DMS114 treated with DMSO at 0.1 percent for 48 hours (cell line): ENCODE measurements at regions not wholly inside any gene's neighbourhood (a gene's known extent, or its start where the extent isn't known, plus 50 kb on each side); places are given as distances from the start of the nearest gene placed in this dataset.

Source experiments
- DNase-seq: peaks from one replicate; lab custom pipeline; 2025; ENCODE audit not compliant: unreplicated experiment; lab: John Stamatoyannopoulos, UW

DNA sequence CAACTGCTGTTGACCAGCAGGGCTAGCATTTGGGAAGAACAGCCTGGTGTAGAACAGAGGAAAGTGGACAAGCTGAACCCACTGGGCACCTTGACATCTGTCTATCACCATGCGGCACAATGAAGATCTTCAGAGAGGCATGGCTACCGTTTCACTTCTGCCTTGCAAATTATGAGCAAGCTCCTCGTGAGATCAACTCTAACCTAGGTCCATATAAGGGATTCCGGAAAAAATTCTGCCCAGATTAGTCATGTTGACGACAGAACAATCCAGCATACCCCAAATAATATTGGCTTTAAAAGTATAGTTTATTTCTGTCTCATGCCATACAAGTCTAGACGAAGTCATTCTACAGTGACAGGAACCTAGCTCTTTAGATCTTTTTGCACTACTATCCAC is 91.6 kb upstream of the ATF7IP start:
- no peak for DNase-seq

DNA sequence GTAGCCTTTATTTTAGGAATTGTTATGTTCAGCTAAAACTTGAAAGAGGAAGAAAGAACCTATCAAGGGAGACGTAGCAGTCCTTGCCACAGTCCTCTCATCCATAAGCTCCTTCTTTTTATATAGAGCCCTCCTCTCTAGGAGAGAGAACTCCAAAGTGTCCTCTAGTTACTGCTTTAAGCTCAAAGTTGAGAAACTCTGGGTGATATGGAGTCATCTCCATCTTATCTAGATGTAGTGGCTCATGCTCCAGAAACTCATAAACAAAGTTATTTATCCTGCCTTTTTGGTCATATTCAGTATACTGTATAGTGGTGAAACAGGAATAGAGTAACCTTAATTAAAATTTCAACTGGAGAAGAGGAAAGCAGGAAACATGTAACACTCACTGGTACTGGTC is 90.4 kb upstream of the ATF7IP start:
- DNase-seq = no peak

DNA sequence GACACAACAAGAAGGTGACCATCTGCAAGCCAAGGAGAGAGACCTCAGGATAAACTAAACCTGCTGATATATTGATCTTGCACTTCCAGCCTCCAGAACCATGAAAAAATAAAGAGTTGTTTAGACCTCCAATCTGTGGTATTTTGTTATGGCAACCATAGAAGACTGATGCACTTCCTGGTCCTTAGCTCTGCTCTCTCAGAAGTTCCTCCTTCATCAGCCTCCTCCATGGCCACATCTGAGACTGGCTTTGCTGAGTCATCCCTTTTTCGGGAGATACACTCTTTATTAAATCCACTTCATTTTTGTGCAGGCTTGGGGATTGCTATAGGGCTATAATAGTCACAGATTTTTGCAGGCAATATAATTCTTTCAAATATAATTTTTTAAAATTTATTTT is 89.6 kb upstream of the ATF7IP start:
- no peak for DNase-seq

DNA sequence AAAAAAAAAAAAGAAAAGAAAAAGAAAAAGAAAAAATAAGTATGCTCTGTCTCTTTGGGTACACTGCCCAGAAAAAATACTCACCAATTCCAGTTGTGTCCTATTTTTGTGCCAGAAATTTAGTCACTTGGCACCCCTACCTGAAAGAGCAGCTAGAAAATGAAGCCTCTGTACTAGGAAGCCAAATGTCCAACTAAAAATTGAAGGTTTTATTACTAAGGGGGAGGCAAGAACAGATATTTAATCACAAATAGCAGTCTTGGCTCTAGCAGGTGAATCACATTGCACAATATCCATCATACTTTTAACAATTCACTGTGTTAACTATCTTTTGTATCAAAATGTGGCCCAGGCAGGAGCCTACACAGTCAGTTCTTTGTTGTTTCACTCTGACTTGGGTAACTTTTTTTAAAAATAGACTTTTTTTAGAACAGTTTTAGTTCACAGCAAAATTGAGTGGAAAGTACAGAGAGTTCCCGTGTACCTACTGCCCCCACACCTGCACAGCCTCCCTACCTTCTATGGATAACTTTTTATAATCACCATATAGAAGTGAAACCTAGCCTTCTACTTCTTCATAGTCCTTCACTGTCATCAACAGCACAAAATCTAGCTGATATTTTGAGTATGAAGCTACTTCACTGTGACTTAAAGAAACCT is 87.1 kb upstream of the ATF7IP start:
- no peak for DNase-seq

DNA sequence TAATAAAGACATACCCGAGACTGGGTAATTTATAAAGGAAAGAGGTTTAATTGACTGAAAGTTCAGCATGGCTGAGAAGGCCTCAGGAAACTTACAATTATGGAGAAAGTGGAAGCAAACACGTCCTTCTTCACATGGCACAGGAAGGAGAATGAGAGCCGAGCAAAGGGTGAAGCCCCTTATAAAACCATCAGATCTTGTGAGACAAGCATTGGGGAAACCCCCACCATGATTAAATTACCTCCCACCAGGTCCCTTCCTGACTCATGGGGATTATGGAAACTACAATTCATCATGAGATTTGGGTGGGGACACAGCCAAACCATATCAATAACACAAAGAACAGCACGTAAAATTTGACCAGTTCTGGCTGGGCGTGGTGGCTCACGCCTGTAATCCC is 85.6 kb upstream of the ATF7IP start:
- no peak for DNase-seq

DNA sequence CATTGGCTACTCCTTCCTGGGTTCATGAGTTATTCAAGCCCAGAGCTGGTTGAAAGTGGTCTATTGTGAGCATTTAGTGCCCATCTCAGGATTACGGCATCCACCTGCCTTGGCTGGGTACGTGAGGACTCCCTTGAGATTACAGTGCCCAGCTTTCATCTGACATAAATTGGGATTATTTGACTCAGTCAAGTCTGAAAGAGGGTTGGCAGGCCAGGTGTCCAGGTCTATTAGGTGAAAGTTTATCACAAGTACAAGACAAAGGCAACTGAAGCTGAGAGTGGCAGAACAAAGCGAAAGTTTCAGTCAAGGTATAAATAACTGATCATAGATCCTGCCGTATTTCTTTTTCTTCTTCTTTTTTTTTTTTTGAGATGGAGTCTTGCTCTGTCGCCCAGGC is 84.6 kb upstream of the ATF7IP start:
- no peak for DNase-seq

DNA sequence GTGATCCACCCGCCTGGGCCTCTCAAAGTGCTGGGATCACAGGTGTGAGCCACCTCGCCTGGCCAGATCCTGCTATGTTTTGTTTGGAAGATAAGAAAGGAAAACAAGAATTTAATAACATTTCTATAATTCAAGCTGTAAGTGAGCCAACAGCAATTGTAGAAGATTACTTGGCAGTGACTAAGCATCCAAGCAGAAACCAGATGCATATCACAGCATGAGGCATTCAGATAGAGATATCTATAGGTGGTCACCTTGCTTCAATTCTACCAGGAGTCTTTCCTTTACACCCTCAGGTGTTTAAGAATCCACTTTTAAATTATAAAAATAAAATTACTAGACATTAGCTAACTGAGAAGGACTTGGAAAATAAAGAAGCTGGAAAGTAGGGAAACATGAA is 83.9 kb upstream of the ATF7IP start:
- DNase-seq = no peak

DNA sequence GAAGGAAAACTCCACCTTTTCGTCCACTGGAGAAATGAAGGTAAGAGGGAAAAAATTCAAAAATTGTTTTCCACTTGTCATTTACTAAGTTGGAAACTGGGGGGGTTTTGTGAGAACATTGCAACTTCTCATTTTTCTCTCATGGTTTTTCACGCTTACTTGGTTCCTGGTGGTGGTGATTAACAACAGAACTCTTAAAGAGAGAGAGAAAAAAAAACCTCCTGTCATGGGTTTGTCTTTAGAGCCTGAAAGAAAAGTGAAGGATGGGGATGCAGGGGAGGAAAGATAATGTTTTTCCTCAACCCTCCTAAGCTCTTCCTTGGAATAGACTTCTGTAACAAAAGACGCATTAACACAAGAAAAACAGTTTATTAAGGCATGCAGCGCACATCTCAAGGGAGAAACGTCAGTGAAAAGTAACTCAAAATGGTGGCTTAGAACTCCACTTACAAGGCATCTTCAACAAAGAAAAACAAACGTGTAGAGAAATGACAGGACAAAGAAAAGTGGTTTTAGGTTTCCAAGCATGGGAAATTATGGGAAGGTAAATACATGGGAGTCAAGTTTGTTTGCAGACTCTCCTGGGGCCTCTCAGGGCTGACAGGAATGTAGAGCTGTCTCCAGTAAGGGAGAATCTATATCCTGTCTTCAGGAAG is 81.9 kb upstream of the ATF7IP start:
- no peak for DNase-seq

DNA sequence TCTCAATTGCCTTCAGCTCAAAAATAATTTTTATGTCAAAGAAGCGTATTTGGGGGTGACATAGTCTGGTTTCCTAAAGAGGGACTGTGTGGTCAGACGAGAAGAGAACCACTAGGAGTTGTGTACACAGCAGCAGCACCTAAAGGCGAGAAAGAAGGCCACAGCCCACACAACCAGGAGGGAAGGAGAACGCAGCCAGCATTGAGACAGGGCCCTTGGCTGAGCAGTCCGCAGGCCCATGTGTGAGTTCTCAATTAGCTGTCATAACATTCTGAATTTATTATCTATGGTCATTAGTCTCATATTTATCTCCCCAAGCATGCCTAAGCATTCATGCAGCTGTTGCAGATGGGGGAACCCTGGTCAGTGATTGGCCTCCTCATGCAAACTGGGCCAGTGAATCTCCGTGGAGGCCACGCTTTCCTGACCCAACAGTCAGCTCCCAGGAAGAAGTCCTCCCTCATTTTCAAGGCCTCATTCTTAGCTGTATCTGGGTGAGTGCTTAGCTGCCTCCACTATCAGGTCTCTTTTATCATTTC is 81.2 kb upstream of the ATF7IP start:
- DNase-seq = no peak

DNA sequence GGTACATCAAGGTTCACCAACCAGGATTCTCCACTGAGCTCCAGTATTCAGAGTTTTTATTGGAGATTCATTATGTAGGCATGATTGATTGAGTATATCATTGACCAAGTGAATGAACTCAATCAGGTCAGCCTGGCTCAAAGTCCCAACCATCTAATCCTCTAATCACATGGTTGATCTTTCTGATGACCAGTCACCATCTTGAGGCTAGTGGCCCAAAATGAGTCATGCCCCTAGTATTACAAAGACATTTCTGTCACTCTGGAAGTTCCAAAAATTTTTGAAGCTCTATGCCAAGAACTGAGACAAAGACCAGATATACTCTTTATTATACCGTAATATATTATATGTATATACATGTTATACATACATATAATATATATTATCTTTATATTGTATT is 75.9 kb upstream of the ATF7IP start:
- no peak for DNase-seq

DNA sequence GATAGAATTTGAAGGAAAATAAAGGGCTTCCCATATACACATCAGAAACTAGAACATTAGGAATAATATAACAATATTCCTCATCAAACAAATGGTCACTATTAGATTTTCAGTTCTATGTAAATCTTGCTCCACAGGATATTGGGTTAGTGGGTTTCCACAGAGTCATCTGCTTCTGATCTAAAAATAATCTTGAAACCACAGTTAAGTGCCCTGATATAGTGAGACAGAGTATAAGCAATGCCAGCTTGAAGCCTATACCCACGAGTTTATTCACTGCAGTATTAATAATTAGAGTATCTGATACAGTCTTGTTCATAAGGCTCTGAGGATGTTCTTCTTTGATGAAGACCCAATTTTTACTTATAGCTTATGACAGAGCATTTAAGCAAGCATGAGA is 74.5 kb upstream of the ATF7IP start:
- DNase-seq = no peak

DNA sequence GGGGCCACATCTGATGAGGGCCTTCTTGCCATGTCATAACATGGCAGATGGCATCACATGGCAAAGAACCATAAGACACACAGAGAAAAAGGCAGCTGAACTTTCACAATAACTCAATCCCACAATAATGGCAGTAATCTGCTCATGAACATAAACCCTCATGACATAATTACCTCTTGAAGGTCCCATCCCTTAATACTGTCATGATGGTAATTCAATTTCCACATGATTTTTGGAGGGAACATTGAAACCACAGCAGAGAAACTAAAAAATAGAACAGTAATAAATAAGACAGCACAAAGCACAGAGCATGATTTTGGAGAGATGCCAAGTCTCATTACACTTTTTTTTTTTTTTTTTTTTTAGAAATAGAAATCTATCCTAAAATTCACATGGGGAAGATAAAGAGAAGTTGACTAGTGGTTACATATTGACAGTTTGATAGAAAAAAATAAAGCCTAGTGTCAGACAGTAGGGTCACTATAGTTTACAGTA is 61.8 kb upstream of the ATF7IP start:
- no peak for DNase-seq

DNA sequence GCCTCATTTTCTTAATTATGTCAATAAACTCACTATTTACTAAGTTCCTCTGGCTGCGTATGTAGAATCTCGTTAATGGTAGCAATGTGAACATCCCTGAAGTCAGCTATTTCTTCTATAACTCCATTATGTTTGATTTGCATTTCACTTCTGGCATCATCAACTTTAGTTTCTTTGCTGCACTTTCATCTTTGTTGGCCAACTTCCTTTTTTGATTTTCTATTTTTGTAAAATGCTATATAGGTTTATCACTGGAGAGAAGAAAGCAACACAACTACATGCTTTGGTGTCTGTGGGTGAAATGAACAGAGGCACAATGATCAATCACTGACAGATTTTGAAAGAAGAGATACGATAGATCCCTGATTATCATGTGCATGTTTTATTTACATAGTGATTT is 58.5 kb upstream of the ATF7IP start:
- no peak for DNase-seq

DNA sequence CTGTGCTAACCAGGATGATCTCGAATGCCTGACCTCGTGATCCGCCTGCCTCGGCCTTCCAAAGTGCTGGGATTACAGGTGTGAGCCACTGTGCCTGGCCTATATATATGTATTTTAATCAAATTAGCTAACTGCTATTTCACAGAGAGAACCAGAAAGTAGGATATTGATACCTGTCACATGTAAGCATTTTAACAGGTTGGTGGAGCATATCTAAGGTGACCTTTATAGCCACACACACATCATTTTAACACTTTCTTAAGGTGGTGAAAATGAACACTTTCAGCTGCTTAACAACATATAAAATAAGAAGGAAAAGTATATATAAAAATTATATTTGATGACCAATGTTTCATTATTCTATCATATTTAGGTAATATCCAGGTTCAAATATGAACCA is 57.0 kb upstream of the ATF7IP start:
- DNase-seq = no peak

DNA sequence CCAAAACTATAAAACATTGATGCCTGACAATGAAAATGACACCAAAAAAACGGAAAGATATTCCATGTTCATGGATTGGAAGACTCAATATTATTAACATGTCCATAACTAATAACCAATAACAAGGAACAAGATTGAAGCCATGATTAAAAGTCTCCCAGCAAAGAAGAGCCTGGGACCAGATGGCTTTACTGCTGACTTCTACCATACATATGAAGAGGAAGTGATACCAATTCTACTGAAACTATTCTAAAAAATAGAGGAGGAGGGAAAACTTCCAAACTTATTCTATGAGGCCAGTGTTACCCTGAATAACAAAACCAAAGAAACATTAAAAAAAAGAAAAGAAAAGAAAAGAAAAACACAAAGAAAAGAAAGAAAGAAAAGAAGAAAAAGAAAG is 54.6 kb upstream of the ATF7IP start:
- DNase-seq = no peak

DNA sequence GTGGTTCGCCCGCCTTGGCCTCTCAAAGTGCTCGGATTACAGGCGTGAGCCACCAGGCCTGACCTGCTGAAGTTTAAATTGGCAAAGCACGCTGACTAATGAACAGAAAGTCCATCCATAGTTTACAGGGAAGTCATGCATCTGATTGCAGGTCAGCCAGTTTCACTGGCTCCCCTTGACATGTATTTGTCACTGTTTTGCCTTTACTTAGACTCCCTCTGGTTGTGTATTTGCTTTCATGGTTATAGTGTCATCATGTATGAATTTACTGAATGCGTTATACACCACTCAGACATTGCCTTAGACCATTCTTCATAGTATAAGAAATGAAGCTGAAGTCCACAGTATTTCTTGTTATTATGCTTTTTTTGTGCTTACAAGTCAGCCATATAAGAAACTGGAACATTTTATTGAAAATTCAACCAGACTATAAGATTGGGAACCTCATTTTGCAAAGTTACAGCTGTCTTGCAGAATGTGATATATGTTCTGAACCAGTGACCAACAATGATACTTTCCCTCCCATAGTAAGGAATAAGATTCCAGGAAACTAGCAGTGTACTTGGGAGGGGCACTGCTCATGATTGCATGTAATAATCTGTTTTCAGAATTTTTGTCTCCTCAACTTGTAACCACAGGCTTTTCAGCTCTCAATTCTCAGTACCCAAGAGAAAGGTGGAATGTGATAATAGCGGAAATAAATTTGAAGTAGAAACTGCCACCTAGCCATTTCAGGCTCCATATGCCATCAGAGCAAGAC is 51.9 kb upstream of the ATF7IP start:
- no peak for DNase-seq

DNA sequence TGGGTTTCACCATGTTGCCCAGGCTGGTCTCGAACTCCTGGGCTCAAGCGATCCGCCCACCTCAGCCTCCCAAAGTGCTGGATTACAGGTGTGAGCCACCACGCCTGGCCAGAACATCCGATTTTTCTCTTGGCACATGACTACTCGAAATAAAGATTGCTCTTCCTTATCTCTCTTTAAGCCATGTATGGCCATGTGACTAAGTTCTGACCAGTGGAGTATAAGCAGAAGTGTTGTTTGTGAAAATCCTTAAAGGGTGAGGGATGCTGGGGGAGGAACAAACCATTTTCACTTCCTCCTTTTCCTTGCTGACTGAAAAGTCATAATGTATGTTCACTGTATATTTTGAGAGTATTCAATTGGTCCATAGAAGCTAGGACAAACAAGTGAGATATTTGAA is 50.7 kb upstream of the ATF7IP start:
- no peak for DNase-seq

DNA sequence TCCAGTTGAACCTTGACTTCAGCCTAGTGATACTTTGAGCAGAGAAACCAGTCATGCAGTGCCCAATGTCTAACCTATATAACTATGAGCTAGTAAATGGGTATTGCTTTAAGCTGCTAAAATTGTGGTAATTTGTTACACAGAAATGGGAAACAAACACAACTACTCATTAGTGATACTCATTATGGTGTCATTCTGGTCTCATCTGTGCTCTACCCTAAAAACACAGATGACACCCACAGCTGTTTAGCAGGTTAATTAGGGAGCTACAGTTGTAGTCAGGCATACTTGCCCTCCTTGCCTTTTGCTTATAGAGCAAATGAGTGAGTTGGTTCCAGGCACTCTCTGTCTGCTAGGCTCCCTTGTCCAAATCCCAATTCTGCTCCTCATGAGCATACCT is 50.0 kb upstream of the ATF7IP start:
- DNase-seq = no peak
